ENCODE measurements at regions not wholly inside any gene's neighbourhood (a gene's known extent, or its start where the extent isn't known, plus 50 kb on each side); places are given as distances from the start of the nearest gene placed in this dataset.

DNA sequence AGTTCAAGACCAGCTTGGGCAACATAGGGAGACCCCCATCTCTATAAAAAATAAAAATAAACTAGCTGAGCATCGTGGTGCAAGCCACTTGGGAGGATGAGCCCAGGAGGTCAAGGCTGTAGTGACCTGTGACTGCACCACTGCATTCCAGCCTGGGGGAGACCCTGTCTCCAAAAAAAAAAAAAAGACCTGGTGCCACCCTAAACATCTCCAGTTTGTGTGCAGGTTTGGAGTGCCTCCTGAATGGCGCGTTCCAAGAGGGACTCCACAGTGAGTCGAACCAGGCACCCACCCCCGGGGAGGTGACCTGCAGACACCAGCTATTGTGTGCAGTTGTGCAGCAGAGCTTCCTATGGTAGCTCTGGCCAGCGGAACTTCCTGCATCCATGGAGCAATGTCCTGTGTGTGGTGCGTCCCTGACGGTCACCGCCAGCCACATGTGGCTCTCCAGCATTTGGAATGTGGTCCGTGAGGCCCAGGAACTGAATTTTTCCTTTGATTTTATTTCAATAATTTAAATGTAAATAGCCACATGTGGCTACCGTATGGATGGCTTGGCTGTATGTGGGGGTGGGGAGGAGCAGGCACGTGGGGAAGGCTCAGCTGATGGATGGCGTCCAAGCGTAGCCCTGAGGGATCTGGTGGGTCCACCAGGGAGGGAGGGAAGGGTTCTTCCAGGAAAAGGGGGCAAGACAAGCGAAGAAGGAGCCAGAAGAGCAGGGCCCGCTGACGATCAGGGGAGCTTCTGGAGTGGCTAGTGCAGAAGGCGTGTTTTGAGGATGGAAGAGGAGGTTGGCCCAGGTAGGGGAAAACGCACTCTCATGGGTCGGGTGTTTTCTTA is 107.1 kb upstream of the GSE1 start:
- Histone ChIP-seq H4K20me1 (ENCODE audit: insufficient read depth) (no peaks in the 10 kb centered on the region), H3K36me3 (ENCODE audit: insufficient read depth, low read length) (no peaks in the 10 kb centered on the region), H3F3A (ENCODE audit: insufficient read depth, low read length, poor library complexity, severe bottlenecking) (no peaks in the 10 kb centered on the region), H3K27me3 (ENCODE audit: insufficient read depth, low read depth, low read length) (no peaks in the 10 kb centered on the region), H3K4me2 (ENCODE audit: low read length) (no peak overlapping the region), H3K27ac (ENCODE audit: low read length) (no peak overlapping the region), H3K9me2 (ENCODE audit: insufficient read depth, low read length) (no peaks in the 10 kb centered on the region), H3K79me2 (replicated peaks; ENCODE audit: insufficient read depth, low read length) (no peaks in the 10 kb centered on the region), H2AFZ (ENCODE audit: low read depth, low read length) (no peak overlapping the region), H3K9ac (ENCODE audit: low read length) (no peak overlapping the region), H3K4me3 (ENCODE audit: low read length) (no peak overlapping the region), H3K9me3 (ENCODE audit: low read length) (no peaks in the 10 kb centered on the region)
- TF ChIP-seq TAF1 (IDR thresholded peaks at IDR 0.05; ENCODE audit: low read depth), result no peak
- TF ChIP-seq SMC3 (conservative IDR thresholded peaks at IDR 0.05; ENCODE audit: poor library complexity), result no peak
- TF ChIP-seq EP300 (conservative IDR thresholded peaks at IDR 0.05; ENCODE audit: poor library complexity, severe bottlenecking), result no peak
- no peak for TF ChIP-seq POLR2AphosphoS5 (IDR thresholded peaks at IDR 0.05)
- TF ChIP-seq, protein P1, sequence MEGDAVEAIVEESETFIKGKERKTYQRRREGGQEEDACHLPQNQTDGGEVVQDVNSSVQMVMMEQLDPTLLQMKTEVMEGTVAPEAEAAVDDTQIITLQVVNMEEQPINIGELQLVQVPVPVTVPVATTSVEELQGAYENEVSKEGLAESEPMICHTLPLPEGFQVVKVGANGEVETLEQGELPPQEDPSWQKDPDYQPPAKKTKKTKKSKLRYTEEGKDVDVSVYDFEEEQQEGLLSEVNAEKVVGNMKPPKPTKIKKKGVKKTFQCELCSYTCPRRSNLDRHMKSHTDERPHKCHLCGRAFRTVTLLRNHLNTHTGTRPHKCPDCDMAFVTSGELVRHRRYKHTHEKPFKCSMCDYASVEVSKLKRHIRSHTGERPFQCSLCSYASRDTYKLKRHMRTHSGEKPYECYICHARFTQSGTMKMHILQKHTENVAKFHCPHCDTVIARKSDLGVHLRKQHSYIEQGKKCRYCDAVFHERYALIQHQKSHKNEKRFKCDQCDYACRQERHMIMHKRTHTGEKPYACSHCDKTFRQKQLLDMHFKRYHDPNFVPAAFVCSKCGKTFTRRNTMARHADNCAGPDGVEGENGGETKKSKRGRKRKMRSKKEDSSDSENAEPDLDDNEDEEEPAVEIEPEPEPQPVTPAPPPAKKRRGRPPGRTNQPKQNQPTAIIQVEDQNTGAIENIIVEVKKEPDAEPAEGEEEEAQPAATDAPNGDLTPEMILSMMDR (IDR thresholded peaks at IDR 0.05; ENCODE audit: poor library complexity, severe bottlenecking), result no peak
- no peak for TF ChIP-seq RAD21 (conservative IDR thresholded peaks at IDR 0.05)
- TF ChIP-seq EZH2 (IDR thresholded peaks at IDR 0.05; ENCODE audit: borderline replicate concordance, insufficient read depth, low read length, poor library complexity, severe bottlenecking), result no peak
- TF ChIP-seq, protein P2, sequence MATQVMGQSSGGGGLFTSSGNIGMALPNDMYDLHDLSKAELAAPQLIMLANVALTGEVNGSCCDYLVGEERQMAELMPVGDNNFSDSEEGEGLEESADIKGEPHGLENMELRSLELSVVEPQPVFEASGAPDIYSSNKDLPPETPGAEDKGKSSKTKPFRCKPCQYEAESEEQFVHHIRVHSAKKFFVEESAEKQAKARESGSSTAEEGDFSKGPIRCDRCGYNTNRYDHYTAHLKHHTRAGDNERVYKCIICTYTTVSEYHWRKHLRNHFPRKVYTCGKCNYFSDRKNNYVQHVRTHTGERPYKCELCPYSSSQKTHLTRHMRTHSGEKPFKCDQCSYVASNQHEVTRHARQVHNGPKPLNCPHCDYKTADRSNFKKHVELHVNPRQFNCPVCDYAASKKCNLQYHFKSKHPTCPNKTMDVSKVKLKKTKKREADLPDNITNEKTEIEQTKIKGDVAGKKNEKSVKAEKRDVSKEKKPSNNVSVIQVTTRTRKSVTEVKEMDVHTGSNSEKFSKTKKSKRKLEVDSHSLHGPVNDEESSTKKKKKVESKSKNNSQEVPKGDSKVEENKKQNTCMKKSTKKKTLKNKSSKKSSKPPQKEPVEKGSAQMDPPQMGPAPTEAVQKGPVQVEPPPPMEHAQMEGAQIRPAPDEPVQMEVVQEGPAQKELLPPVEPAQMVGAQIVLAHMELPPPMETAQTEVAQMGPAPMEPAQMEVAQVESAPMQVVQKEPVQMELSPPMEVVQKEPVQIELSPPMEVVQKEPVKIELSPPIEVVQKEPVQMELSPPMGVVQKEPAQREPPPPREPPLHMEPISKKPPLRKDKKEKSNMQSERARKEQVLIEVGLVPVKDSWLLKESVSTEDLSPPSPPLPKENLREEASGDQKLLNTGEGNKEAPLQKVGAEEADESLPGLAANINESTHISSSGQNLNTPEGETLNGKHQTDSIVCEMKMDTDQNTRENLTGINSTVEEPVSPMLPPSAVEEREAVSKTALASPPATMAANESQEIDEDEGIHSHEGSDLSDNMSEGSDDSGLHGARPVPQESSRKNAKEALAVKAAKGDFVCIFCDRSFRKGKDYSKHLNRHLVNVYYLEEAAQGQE (IDR thresholded peaks at IDR 0.05; ENCODE audit: borderline replicate concordance), result no peak
- TF ChIP-seq MXI1 (conservative IDR thresholded peaks at IDR 0.05; ENCODE audit: poor library complexity, severe bottlenecking), result no peak

DNA sequence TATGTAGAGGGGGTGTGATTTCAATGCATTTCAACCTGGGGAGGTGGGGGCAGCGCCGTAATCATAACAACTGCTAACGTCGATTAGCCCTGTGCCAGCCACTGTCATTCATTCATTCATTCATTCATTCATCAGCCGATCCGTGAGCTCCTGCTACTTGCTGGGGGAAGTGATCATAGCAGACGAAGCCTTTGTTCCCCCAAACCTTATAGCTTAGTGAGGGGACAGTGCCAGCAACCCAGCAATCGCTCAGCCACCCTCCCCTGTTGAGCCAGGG is 106.5 kb upstream of the GSE1 start:
- H3K4me3 ChIP-seq (ENCODE audit: low read length), result no peak overlapping the region
- H3K9ac ChIP-seq (ENCODE audit: low read length), result no peak overlapping the region
- H3K27ac ChIP-seq (ENCODE audit: low read length), result no peak overlapping the region
- no peaks in the 10 kb centered on the region for H3K79me2 ChIP-seq (replicated peaks; ENCODE audit: insufficient read depth, low read length)
- H3K9me3 ChIP-seq (ENCODE audit: low read length), result no peaks in the 10 kb centered on the region
- no peaks in the 10 kb centered on the region for H3F3A ChIP-seq (ENCODE audit: insufficient read depth, low read length, poor library complexity, severe bottlenecking)
- H3K4me2 ChIP-seq (ENCODE audit: low read length), result no peak overlapping the region
- no peaks in the 10 kb centered on the region for H3K27me3 ChIP-seq (ENCODE audit: insufficient read depth, low read depth, low read length)
- no peaks in the 10 kb centered on the region for H3K36me3 ChIP-seq (ENCODE audit: insufficient read depth, low read length)
- no peak for TF ChIP-seq EZH2 (IDR thresholded peaks at IDR 0.05; ENCODE audit: borderline replicate concordance, insufficient read depth, low read length, poor library complexity, severe bottlenecking)
- TF ChIP-seq POLR2AphosphoS5 (IDR thresholded peaks at IDR 0.05), result no peak
- no peak overlapping the region for H2AFZ ChIP-seq (ENCODE audit: low read depth, low read length)
- no peaks in the 10 kb centered on the region for H3K9me2 ChIP-seq (ENCODE audit: insufficient read depth, low read length)
- H4K20me1 ChIP-seq (ENCODE audit: insufficient read depth), result no peaks in the 10 kb centered on the region
